Vagina (tissue), 2 donors: ENCODE measurements at regions not wholly inside any gene's neighbourhood (a gene's known extent, or its start where the extent isn't known, plus 50 kb on each side); places are given as distances from the start of the nearest gene placed in this dataset.

Experiments
- CTCF ChIP-seq, 3 experiments: fragments of 450-650 bp in 2 of 3; fragments of 200-600 bp in 1 of 3; sonication (generic) in 1 of 3; IDR thresholded peaks; one replicate each; pipeline ENCODE4 v1.5.1; 2017 to 2019; ENCODE audit warnings: antibody characterized with exemption in 3 of 3, mild to moderate bottlenecking in 2 of 3, moderate library complexity in 2 of 3
- POLR2A ChIP-seq, 2 donors: fragments of 450-650 bp; IDR thresholded peaks; one replicate each; pipeline ENCODE4 v1.6.1; 2017; ENCODE audit warnings: antibody characterized with exemption in 2 of 2, mild to moderate bottlenecking in 2 of 2, moderate library complexity in 2 of 2

DNA sequence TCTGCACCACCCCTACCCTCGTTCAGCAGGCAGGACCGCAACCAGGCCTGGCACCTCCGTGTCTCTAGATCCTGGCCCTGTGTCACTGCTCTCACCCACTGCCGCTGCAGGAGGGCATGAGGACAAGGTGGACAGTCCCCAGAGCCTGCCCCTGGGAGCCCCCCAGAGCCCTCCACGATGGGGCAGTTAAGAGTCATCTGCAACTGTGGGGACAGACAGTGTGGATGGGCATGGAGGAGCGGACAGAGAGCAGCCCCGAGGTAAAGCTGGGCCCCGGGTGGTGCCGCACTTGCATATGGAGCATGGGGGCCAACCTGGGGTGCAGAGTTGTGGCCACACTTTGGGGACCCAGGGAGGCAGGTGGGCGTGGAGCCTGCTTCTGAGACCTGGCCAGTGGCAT is 905.1 kb upstream of the USP15 start:
- TF ChIP-seq CTCF (IDR thresholded peaks at IDR 0.05) (no peak), POLR2A (IDR thresholded peaks at IDR 0.05) (no peak)
